Spleen (tissue), 7 donors: ENCODE measurements at regions not wholly inside any gene's neighbourhood (a gene's known extent, or its start where the extent isn't known, plus 50 kb on each side); places are given as distances from the start of the nearest gene placed in this dataset.

Experiments used
- CTCF ChIP-seq, 11 experiments: fragments of 200-600 bp in 7 of 11; fragments of 450-650 bp in 4 of 11; sonication (generic) in 4 of 11; IDR thresholded peaks in 8 of 11; conservative IDR thresholded peaks in 3 of 11; 1 replicate in 7 of 11; 2 replicates in 4 of 11; pipeline versions ENCODE4 v1.4.0 to v1.8.0; 2016 to 2021; ENCODE audit warnings: antibody characterized with exemption in 11 of 11, inconsistent platforms in 4 of 11, mild to moderate bottlenecking in 1 of 11
- POLR2A ChIP-seq, 3 donors: fragments of 450-650 bp; IDR thresholded peaks; one replicate each; pipeline ENCODE4 v1.5.1; 2017; ENCODE audit warnings: antibody characterized with exemption in 3 of 3, mild to moderate bottlenecking in 1 of 3
- POLR2AphosphoS5 ChIP-seq, 3 donors: sonication (generic); formaldehyde crosslinking; IDR thresholded peaks; one replicate each; pipeline ENCODE4 v1.5.1; 2017; ENCODE audit warnings: antibody characterized with exemption in 3 of 3
- donor health status: DM: no; HTN: no; CAD: no; lungs with moderate emphysema.
- donor health status: DM: no; HTN: no; CAD: no.
- donor health status: DM: no; HTN: no; CAD: no.

- no peak for TF ChIP-seq CTCF (IDR thresholded peaks at IDR 0.05 in 8 of 11, conservative IDR thresholded peaks at IDR 0.05 in 3 of 11)
- TF ChIP-seq POLR2A (IDR thresholded peaks at IDR 0.05) = no peak
- no peak for TF ChIP-seq POLR2AphosphoS5 (IDR thresholded peaks at IDR 0.05)
These were observed 62.9 kb downstream of the GOLGA8B start for GRCh38 chr15:34520566-34520965.
